HG02852 (cell line): ENCODE measurements at regions not wholly inside any gene's neighbourhood (a gene's known extent, or its start where the extent isn't known, plus 50 kb on each side); places are given as distances from the start of the nearest gene placed in this dataset.
"Not testable (repeated sequence)": the region's sequence is repeated elsewhere in the genome, so short reads cannot be mapped to it uniquely, and the experiment has no call there.

Experiments used
- ATAC-seq: cut with Tn5 transposase; IDR thresholded peaks from one replicate; pipeline ENCODE4 v1.9.1; 2021; ENCODE audit warnings: mild to moderate bottlenecking, moderate library complexity; ENCODE audit not compliant: unreplicated experiment

- no peak for ATAC-seq
Observed at GRCh38 chr9:87392086-87392485, 105.6 kb upstream of the DAPK1 start.

- ATAC-seq = no peak
Observed at GRCh38 chr9:87393706-87394230, 103.9 kb upstream of the DAPK1 start.

GRCh38 chr9:87395804-87396479 is 101.7 kb upstream of the DAPK1 start:
- no peak for ATAC-seq

GRCh38 chr9:87401681-87402080 is 96.0 kb upstream of the DAPK1 start:
- ATAC-seq = no peak

GRCh38 chr9:87402537-87402936 is 95.1 kb upstream of the DAPK1 start:
- no peak for ATAC-seq

- no peak for ATAC-seq
Observed at GRCh38 chr9:87405677-87406542, 91.8 kb upstream of the DAPK1 start.

- ATAC-seq = no peak
Observed at GRCh38 chr9:87406543-87407166, 91.0 kb upstream of the DAPK1 start.

- not testable (repeated sequence) for ATAC-seq
Observed at GRCh38 chr9:87410047-87411005, 87.3 kb upstream of the DAPK1 start.

- ATAC-seq = no peak
Observed at GRCh38 chr9:87420884-87421283, 76.8 kb upstream of the DAPK1 start.

- no peak for ATAC-seq
Observed at GRCh38 chr9:87421734-87422133, 75.9 kb upstream of the DAPK1 start.

- ATAC-seq = no peak
Observed at GRCh38 chr9:87422999-87423398, 74.7 kb upstream of the DAPK1 start.

- ATAC-seq = not testable (repeated sequence)
Observed at GRCh38 chr9:87423885-87424284, 73.8 kb upstream of the DAPK1 start.

- ATAC-seq = no peak
Observed at GRCh38 chr9:87425202-87425601, 72.5 kb upstream of the DAPK1 start.

GRCh38 chr9:87427851-87428506 is 69.7 kb upstream of the DAPK1 start:
- ATAC-seq = no peak

GRCh38 chr9:87428659-87429058 is 69.0 kb upstream of the DAPK1 start:
- ATAC-seq = no peak

- no peak for ATAC-seq
Observed at GRCh38 chr9:87431837-87432236, 65.8 kb upstream of the DAPK1 start.

- no peak for ATAC-seq
Observed at GRCh38 chr9:87433853-87434252, 63.8 kb upstream of the DAPK1 start.

- ATAC-seq = no peak
Observed at GRCh38 chr9:87434366-87434765, 63.3 kb upstream of the DAPK1 start.

- no peak for ATAC-seq
Observed at GRCh38 chr9:87435189-87435880, 62.3 kb upstream of the DAPK1 start.
